IMR-90 (cell line): ENCODE measurements at regions not wholly inside any gene's neighbourhood (a gene's known extent, or its start where the extent isn't known, plus 50 kb on each side); places are given as distances from the start of the nearest gene placed in this dataset.

ENCODE experiments used
- ATAC-seq: fragments of 200-7000 bp; cut with Tn5 transposase; 2 replicates; pipeline ENCODE4 v1.9.1; 2020; ENCODE audit warnings: low read depth, mild to moderate bottlenecking, moderate library complexity
- BruUV-seq: library from RNA; stranded (reverse); fragments of 400-500 nt; replicated peaks from 2 replicates; lab custom pipeline; 2021; lab: Mats Ljungman, UMichigan
- CTCF ChIA-PET: fragments of 300-600 bp; formaldehyde crosslinking; extraction: SDS; loops from one replicate; lab custom pipeline; 2021; ENCODE audit warnings: antibody characterized with exemption; lab: Yijun Ruan, JAX
- POLR2A ChIA-PET: fragments of 300-600 bp; sonication (Branson Sonifier 250); formaldehyde crosslinking; loops from one replicate; lab custom pipeline; 2022; ENCODE audit warnings: antibody characterized with exemption; ENCODE audit not compliant: unreplicated experiment; lab: Charles Lee
- DNase-seq: peaks from one replicate; pipeline ENCODE4 v3.0.0; 2013
- H2AFZ ChIP-seq: replicated peaks from 2 replicates; pipeline ENCODE3; 2013; ENCODE audit warnings: low read length, mild to moderate bottlenecking; ENCODE audit not compliant: poor library complexity
- H2AK5ac ChIP-seq: 2 replicates; pipeline ENCODE4 v1.6.1; 2013; ENCODE audit warnings: low read depth, low read length, inconsistent platforms
- H2AK9ac ChIP-seq: replicated peaks from 2 replicates; pipeline ENCODE3; 2013; ENCODE audit warnings: mild to moderate bottlenecking, low read depth, low read length, moderate library complexity; ENCODE audit not compliant: poor library complexity
- H2BK120ac ChIP-seq: 2 replicates; pipeline ENCODE4 v1.6.1; 2013; ENCODE audit warnings: low read depth, low read length, inconsistent platforms
- H2BK15ac ChIP-seq: 3 replicates; pipeline ENCODE4 v1.6.1; 2013; ENCODE audit warnings: low read depth, low read length, inconsistent platforms
- H2BK20ac ChIP-seq: 2 replicates; pipeline ENCODE4 v1.6.1; 2013; ENCODE audit warnings: low read depth, mild to moderate bottlenecking, inconsistent platforms, low read length, moderate library complexity
- H2BK5ac ChIP-seq: 2 replicates; pipeline ENCODE4 v1.6.1; 2013; ENCODE audit warnings: mild to moderate bottlenecking, low read depth, low read length, inconsistent platforms; ENCODE audit not compliant: poor library complexity, severe bottlenecking
- H3K14ac ChIP-seq: replicated peaks from 2 replicates; pipeline ENCODE4 v1.6.1; 2013; ENCODE audit warnings: low read depth, low read length, inconsistent platforms
- H3K18ac ChIP-seq: 2 replicates; pipeline ENCODE4 v1.6.1; 2013; ENCODE audit warnings: low read depth, low read length, control low read depth
- H3K23ac ChIP-seq: 2 replicates; pipeline ENCODE4 v1.6.1; 2013; ENCODE audit warnings: low read depth, low read length, inconsistent platforms
- H3K27ac ChIP-seq: 2 replicates; pipeline ENCODE4 v1.5.1; 2013; ENCODE audit warnings: mild to moderate bottlenecking, control low read depth, low read length; ENCODE audit not compliant: insufficient read depth
- H3K27me3 ChIP-seq: 2 replicates; pipeline ENCODE4 v1.6.1; 2013; ENCODE audit warnings: low read length; ENCODE audit not compliant: control insufficient read depth, insufficient read depth
- H3K36me3 ChIP-seq: 2 replicates; pipeline ENCODE4 v1.6.1; 2013; ENCODE audit warnings: low read length, mixed read lengths; ENCODE audit not compliant: control insufficient read depth, insufficient read depth
- H3K4ac ChIP-seq: 2 replicates; pipeline ENCODE4 v1.6.1; 2013; ENCODE audit warnings: low read depth, low read length, inconsistent platforms
- H3K4me1 ChIP-seq: 2 replicates; pipeline ENCODE4 v1.6.1; 2013; ENCODE audit warnings: low read length, mixed read lengths; ENCODE audit not compliant: control insufficient read depth, insufficient read depth
- H3K4me2 ChIP-seq: 2 replicates; pipeline ENCODE4 v1.6.1; 2013; ENCODE audit warnings: low read depth, mild to moderate bottlenecking, control low read depth, low read length, moderate library complexity
- H3K4me3 ChIP-seq: 2 replicates; pipeline ENCODE4 v1.5.1; 2013; ENCODE audit warnings: low read depth, mild to moderate bottlenecking, control low read depth, low read length, moderate library complexity; ENCODE audit not compliant: insufficient read depth
- H3K56ac ChIP-seq: 2 replicates; pipeline ENCODE4 v1.6.1; 2013; ENCODE audit warnings: low read length, inconsistent platforms; ENCODE audit not compliant: insufficient read depth; ENCODE audit errors: extremely low read depth
- H3K79me1 ChIP-seq, 2 experiments: 2 replicates each; pipeline ENCODE4 v1.6.1; 2013; ENCODE audit warnings: low read length in 2 of 2, inconsistent platforms in 1 of 2, low read depth in 1 of 2
- H3K9ac ChIP-seq: 2 replicates; pipeline ENCODE4 v1.6.1; 2013; ENCODE audit warnings: low read depth, low read length, control low read depth
- H3K9me1 ChIP-seq: 2 replicates; pipeline ENCODE4 v1.6.1; 2013; ENCODE audit warnings: low read length, inconsistent platforms; ENCODE audit not compliant: insufficient read depth
- H3K9me3 ChIP-seq: 2 replicates; pipeline ENCODE4 v1.6.1; 2013; ENCODE audit warnings: low read length; ENCODE audit not compliant: control insufficient read depth, insufficient read depth
- H4K20me1 ChIP-seq: 2 replicates; pipeline ENCODE4 v1.6.1; 2013; ENCODE audit warnings: low read length, inconsistent platforms; ENCODE audit not compliant: insufficient read depth
- H4K5ac ChIP-seq: 2 replicates; pipeline ENCODE4 v1.6.1; 2013; ENCODE audit warnings: mild to moderate bottlenecking, low read depth, low read length, control low read depth
- H4K8ac ChIP-seq, 2 experiments: 2 replicates each; pipeline ENCODE4 v1.6.1; 2013; ENCODE audit warnings: low read depth in 2 of 2, low read length in 2 of 2, control low read depth in 1 of 2, inconsistent platforms in 1 of 2
- H4K91ac ChIP-seq: 2 replicates; pipeline ENCODE4 v1.6.1; 2013; ENCODE audit warnings: low read depth, low read length, inconsistent platforms; ENCODE audit not compliant: insufficient read depth
- BHLHE40 ChIP-seq: fragments of 150-350 bp; IDR thresholded peaks from 2 replicates; pipeline ENCODE4 v1.6.1; 2016; ENCODE audit warnings: mild to moderate bottlenecking, low read depth, low read length
- CEBPB ChIP-seq: IDR thresholded peaks from 2 replicates; pipeline ENCODE4 v1.6.1; 2012; ENCODE audit warnings: low read depth, low read length, improper control_type of control experiment
- CTCF ChIP-seq: conservative IDR thresholded peaks from 2 replicates; pipeline ENCODE4 v1.5.1; 2012; ENCODE audit warnings: mild to moderate bottlenecking, low read depth, low read length, improper control_type of control experiment
- ELK1 ChIP-seq: fragments of 150-350 bp; IDR thresholded peaks from 2 replicates; pipeline ENCODE4 v1.6.1; 2016; ENCODE audit warnings: low read depth, mild to moderate bottlenecking, low read length, moderate library complexity, borderline replicate concordance
- POLR2A ChIP-seq: IDR thresholded peaks from 2 replicates; pipeline ENCODE4 v1.6.1; 2012; ENCODE audit warnings: mild to moderate bottlenecking, low read depth, low read length
- RAD21 ChIP-seq: IDR thresholded peaks from 2 replicates; pipeline ENCODE4 v1.6.1; 2012; ENCODE audit warnings: low read length, improper control_type of control experiment
- RCOR1 ChIP-seq: IDR thresholded peaks from 2 replicates; pipeline ENCODE4 v1.6.1; 2012; ENCODE audit warnings: mild to moderate bottlenecking, low read length, improper control_type of control experiment; ENCODE audit not compliant: insufficient replicate concordance
- RFX5 ChIP-seq: IDR thresholded peaks from 2 replicates; pipeline ENCODE4 v1.8.0; 2012; ENCODE audit warnings: low read depth, mild to moderate bottlenecking, low read length, moderate library complexity
- SMC3 ChIP-seq: fragments of 150-350 bp; IDR thresholded peaks from 2 replicates; pipeline ENCODE4 v1.6.1; 2016; ENCODE audit warnings: low read depth, mild to moderate bottlenecking, antibody characterized with exemption, low read length, moderate library complexity
- WGBS, 2 experiments: methylation state at CpG; one replicate each; pipeline versions ENCODE4 v1.1.5 to v1.1.7; 2013; ENCODE audit warnings: missing lambda C conversion rate in 2 of 2; ENCODE audit not compliant: insufficient read length in 1 of 2; ENCODE audit errors: extremely low coverage in 2 of 2; 5-methylcytosine and 5-hydroxymethylcytosine counted together
- dilution Hi-C: fragments of 300-500 bp; cut with HindIII; formaldehyde crosslinking; loops from one replicate; pipeline ENCODE4 v1.14.3; 2018; ENCODE audit warnings: low sequenced_read_pairs; ENCODE audit not compliant: unreplicated experiment
- in situ Hi-C: fragments of 300-500 bp; cut with MboI; formaldehyde crosslinking; loops from 3 replicates; pipeline ENCODE4 v1.14.3; 2019; ENCODE audit warnings: low sequenced_read_pairs, inconsistent platforms, mixed read lengths
- intact Hi-C: fragments of 100-400 bp; cut with micrococcal nuclease; formaldehyde crosslinking; loops from 2 replicates; pipeline ENCODE4 v1.10.0; 2022
- TF ChIP-seq, protein P1 (sequence below): fragments of 150-350 bp; IDR thresholded peaks from 2 replicates; pipeline ENCODE4 v1.6.1; 2017; ENCODE audit warnings: mild to moderate bottlenecking, antibody characterized with exemption, low read length, low read depth

DNA sequence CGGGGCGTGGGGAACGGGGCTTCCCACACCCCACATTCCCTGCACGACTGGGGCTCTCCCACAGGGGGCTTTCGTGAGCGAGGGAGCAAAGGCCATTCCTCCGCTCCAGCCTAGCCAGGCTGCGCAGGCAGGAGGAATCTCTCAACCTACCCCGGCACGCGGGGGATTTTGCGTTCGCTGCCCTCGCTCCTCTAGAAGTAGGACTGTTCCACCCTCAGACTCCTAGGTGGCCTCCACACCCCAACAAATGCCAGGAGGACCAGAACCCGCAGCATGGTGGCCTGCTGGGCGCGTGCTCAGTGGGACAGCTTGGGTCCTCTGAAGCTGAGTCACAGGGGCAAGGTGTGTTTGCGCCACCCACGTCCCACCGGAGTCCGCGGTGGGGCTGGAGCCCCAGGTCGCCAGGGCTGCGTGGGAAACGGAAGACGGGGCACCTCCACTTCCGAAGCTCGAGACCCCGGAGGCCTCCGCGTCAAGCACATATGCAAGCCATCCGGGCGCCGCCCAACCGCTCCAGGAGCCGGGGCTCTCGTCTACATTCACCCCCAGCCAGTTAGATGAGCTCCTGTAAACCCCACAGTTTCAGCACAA lies 1938.5 kb upstream of the DEFB115 start:
- H3K4me1 ChIP-seq = no peaks in the 10 kb centered on the region
- H4K8ac ChIP-seq = no peak overlapping the region
- POLR2A ChIA-PET = no interaction called here
- H2AK5ac ChIP-seq = no peak overlapping the region
- no peaks in the 10 kb centered on the region for H3K79me1 ChIP-seq
- no peaks in the 10 kb centered on the region for H3K36me3 ChIP-seq
- TF ChIP-seq, protein P1, sequence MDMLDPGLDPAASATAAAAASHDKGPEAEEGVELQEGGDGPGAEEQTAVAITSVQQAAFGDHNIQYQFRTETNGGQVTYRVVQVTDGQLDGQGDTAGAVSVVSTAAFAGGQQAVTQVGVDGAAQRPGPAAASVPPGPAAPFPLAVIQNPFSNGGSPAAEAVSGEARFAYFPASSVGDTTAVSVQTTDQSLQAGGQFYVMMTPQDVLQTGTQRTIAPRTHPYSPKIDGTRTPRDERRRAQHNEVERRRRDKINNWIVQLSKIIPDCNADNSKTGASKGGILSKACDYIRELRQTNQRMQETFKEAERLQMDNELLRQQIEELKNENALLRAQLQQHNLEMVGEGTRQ = no peak
- TF ChIP-seq SMC3 (no peak), BHLHE40 (no peak), RFX5 (no peak), RCOR1 (no peak), CEBPB (no peak), CTCF (no peak), POLR2A (no peak), RAD21 (no peak), ELK1 (no peak)
- DNase-seq = no peak
- H4K5ac ChIP-seq = no peak overlapping the region
- no peak overlapping the region for H3K9ac ChIP-seq
- no peak overlapping the region for H3K4me3 ChIP-seq
- WGBS, 2 experiments = 36% methylated on average over 29 of the region's 37 CpGs; no CpG with 5 or more reads in 1 of the 2 experiments
- H3K9me1 ChIP-seq = no peaks in the 10 kb centered on the region
- H3K18ac ChIP-seq = no peak overlapping the region
- H3K23ac ChIP-seq = no peak overlapping the region
- H2AFZ ChIP-seq = no peak overlapping the region
- no peak overlapping the region for H2BK5ac ChIP-seq
- no peak overlapping the region for H2BK20ac ChIP-seq
- intact Hi-C loops = no loop called here
- H2BK15ac ChIP-seq = no peak overlapping the region
- no peak overlapping the region for H4K91ac ChIP-seq
- dilution Hi-C loops = no loop called here
- H4K20me1 ChIP-seq = no peaks in the 10 kb centered on the region
- no TSS peak for BruUV-seq
- no peak overlapping the region for H3K27ac ChIP-seq
- CTCF ChIA-PET = no interaction called here
- H3K9me3 ChIP-seq = peaks cover 14% of the 10 kb centered on the region
- no peak overlapping the region for H3K4me2 ChIP-seq
- no peak overlapping the region for H3K14ac ChIP-seq
- H3K27me3 ChIP-seq = no peaks in the 10 kb centered on the region
- H3K4ac ChIP-seq = no peak overlapping the region
- no peak overlapping the region for H2BK120ac ChIP-seq
- no peak for ATAC-seq
- in situ Hi-C loops = no loop called here
- no peak overlapping the region for H2AK9ac ChIP-seq
- no peak overlapping the region for H3K56ac ChIP-seq
